Uterus (tissue), 3 donors: ENCODE measurements at regions not wholly inside any gene's neighbourhood (a gene's known extent, or its start where the extent isn't known, plus 50 kb on each side); places are given as distances from the start of the nearest gene placed in this dataset.

ENCODE experiments used
- DNase-seq, 2 donors: peaks; one replicate each; pipeline ENCODE4 v3.0.0-alpha.2; 2019 to 2020
- H3K27ac ChIP-seq, 2 donors: fragments of 200-600 bp; sonication (generic); 1 replicate in 1 of 2; 2 replicates in 1 of 2; pipeline ENCODE4 v1.5.1; 2016 to 2018
- H3K27me3 ChIP-seq, 2 donors: fragments of 200-600 bp; sonication (generic); one replicate each; pipeline ENCODE4 v1.5.1; 2018 to 2019; ENCODE audit warnings: control low read depth in 1 of 2
- H3K36me3 ChIP-seq, 2 donors: fragments of 200-600 bp; sonication (generic); one replicate each; pipeline ENCODE4 v1.5.1; 2019; ENCODE audit warnings: control low read depth in 1 of 2
- H3K4me1 ChIP-seq, 2 donors: fragments of 200-600 bp; sonication (generic); one replicate each; pipeline ENCODE4 v1.5.1; 2018 to 2019; ENCODE audit warnings: control low read depth in 1 of 2
- H3K4me3 ChIP-seq, 2 donors: fragments of 200-600 bp; sonication (generic); 1 replicate in 1 of 2; 2 replicates in 1 of 2; pipeline ENCODE4 v1.5.1; 2018 to 2019; ENCODE audit warnings: mild to moderate bottlenecking in 1 of 2
- H3K9me3 ChIP-seq, 2 donors: fragments of 200-600 bp; sonication (generic); one replicate each; pipeline ENCODE4 v1.5.1; 2019; ENCODE audit warnings: control low read depth in 1 of 2
- CTCF ChIP-seq, 4 experiments: fragments of 200-600 bp in 2 of 4; fragments of 450-650 bp in 2 of 4; sonication (generic) in 2 of 4; IDR thresholded peaks; one replicate each; pipeline ENCODE4 v1.5.1; 2016 to 2019; ENCODE audit warnings: antibody characterized with exemption in 4 of 4, mild to moderate bottlenecking in 2 of 4, moderate library complexity in 1 of 4
- POLR2A ChIP-seq, 2 donors: fragments of 450-650 bp; IDR thresholded peaks; one replicate each; pipeline ENCODE4 v1.6.1; 2016; ENCODE audit warnings: antibody characterized with exemption in 2 of 2, mild to moderate bottlenecking in 1 of 2, moderate library complexity in 1 of 2
- intact Hi-C: fragments of 100-400 bp; cut with DNase I; formaldehyde crosslinking; loops from one replicate; pipeline ENCODE4 v1.15.1; 2023; ENCODE audit warnings: low total_unique reads
- donor health status: DM: yes; HTN: yes; CAD: no.

- H3K4me3 ChIP-seq, result no peak overlapping the region
- no peak overlapping the region for H3K27ac ChIP-seq
- H3K4me1 ChIP-seq, result no peaks in the 10 kb centered on the region
- DNase-seq, result no peak
- no peaks in the 10 kb centered on the region for H3K27me3 ChIP-seq
- H3K9me3 ChIP-seq, result no peaks in the 10 kb centered on the region
- intact Hi-C loops, result no loop called here
- no peak for TF ChIP-seq POLR2A (IDR thresholded peaks at IDR 0.05)
- TF ChIP-seq CTCF (IDR thresholded peaks at IDR 0.05), result no peak
- H3K36me3 ChIP-seq, result no peaks in the 10 kb centered on the region
These were observed 237.2 kb downstream of the EMP1 start for GRCh38 chr12:13433768-13434167.

- no peaks in the 10 kb centered on the region for H3K9me3 ChIP-seq
- no peak for DNase-seq
- no peak overlapping the region for H3K4me3 ChIP-seq
- no peaks in the 10 kb centered on the region for H3K4me1 ChIP-seq
- TF ChIP-seq POLR2A (IDR thresholded peaks at IDR 0.05) (no peak), CTCF (IDR thresholded peaks at IDR 0.05) (no peak)
- no peaks in the 10 kb centered on the region for H3K27me3 ChIP-seq
- H3K36me3 ChIP-seq, result no peaks in the 10 kb centered on the region
- intact Hi-C loops, result no loop called here
- H3K27ac ChIP-seq, result no peak overlapping the region
These were observed 234.5 kb downstream of the EMP1 start for GRCh38 chr12:13431041-13431440.

GRCh38 chr12:13428538-13429265 is 232.2 kb downstream of the EMP1 start:
- Histone ChIP-seq H3K27ac (no peak overlapping the region), H3K4me1 (no peaks in the 10 kb centered on the region), H3K4me3 (no peak overlapping the region), H3K36me3 (no peaks in the 10 kb centered on the region), H3K9me3 (no peaks in the 10 kb centered on the region), H3K27me3 (no peaks in the 10 kb centered on the region)
- TF ChIP-seq POLR2A (IDR thresholded peaks at IDR 0.05) (no peak), CTCF (IDR thresholded peaks at IDR 0.05) (no peak)
- intact Hi-C loops, result no loop called here
- peak; percentile 18 to 34 for DNase-seq

GRCh38 chr12:13425766-13426165 is 229.2 kb downstream of the EMP1 start:
- Histone ChIP-seq H3K4me3 (no peak overlapping the region), H3K27ac (no peak overlapping the region), H3K9me3 (no peaks in the 10 kb centered on the region), H3K36me3 (no peaks in the 10 kb centered on the region), H3K27me3 (no peaks in the 10 kb centered on the region), H3K4me1 (no peaks in the 10 kb centered on the region)
- intact Hi-C loops, result no loop called here
- TF ChIP-seq POLR2A (IDR thresholded peaks at IDR 0.05) (no peak), CTCF (IDR thresholded peaks at IDR 0.05) (no peak)
- no peak for DNase-seq

GRCh38 chr12:13422291-13422690 is 225.8 kb downstream of the EMP1 start:
- no peaks in the 10 kb centered on the region for H3K36me3 ChIP-seq
- DNase-seq, result no peak
- no peaks in the 10 kb centered on the region for H3K4me1 ChIP-seq
- TF ChIP-seq POLR2A (IDR thresholded peaks at IDR 0.05), result no peak
- no peak overlapping the region for H3K4me3 ChIP-seq
- intact Hi-C loops, result no loop called here
- H3K27ac ChIP-seq, result no peak overlapping the region
- H3K9me3 ChIP-seq, result no peaks in the 10 kb centered on the region
- H3K27me3 ChIP-seq, result no peaks in the 10 kb centered on the region

GRCh38 chr12:13417516-13417915 is 221.0 kb downstream of the EMP1 start:
- intact Hi-C loops, result no loop called here
- H3K27me3 ChIP-seq, result no peaks in the 10 kb centered on the region
- H3K4me1 ChIP-seq, result no peaks in the 10 kb centered on the region
- no peaks in the 10 kb centered on the region for H3K36me3 ChIP-seq
- H3K27ac ChIP-seq, result no peak overlapping the region
- H3K4me3 ChIP-seq, result no peak overlapping the region
- TF ChIP-seq CTCF (IDR thresholded peaks at IDR 0.05), result no peak
- TF ChIP-seq POLR2A (IDR thresholded peaks at IDR 0.05), result no peak
- H3K9me3 ChIP-seq, result no peaks in the 10 kb centered on the region
- DNase-seq, result no peak
